IPS-18a (cell line): ENCODE measurements at regions not wholly inside any gene's neighbourhood (a gene's known extent, or its start where the extent isn't known, plus 50 kb on each side); places are given as distances from the start of the nearest gene placed in this dataset.

Experiments used
- H3K27ac ChIP-seq: one replicate; pipeline ENCODE4 v1.5.1; 2013; ENCODE audit warnings: low read length
- H3K27me3 ChIP-seq: one replicate; pipeline ENCODE4 v1.6.1; 2013; ENCODE audit warnings: mild to moderate bottlenecking, low read length; ENCODE audit not compliant: control insufficient read depth, insufficient read depth
- H3K36me3 ChIP-seq: one replicate; pipeline ENCODE4 v1.6.1; 2013; ENCODE audit warnings: low read depth, low read length; ENCODE audit not compliant: control insufficient read depth
- H3K4me1 ChIP-seq: one replicate; pipeline ENCODE4 v1.6.1; 2013; ENCODE audit warnings: low read depth, low read length; ENCODE audit not compliant: control insufficient read depth
- H3K4me3 ChIP-seq: one replicate; pipeline ENCODE4 v1.5.1; 2013; ENCODE audit warnings: low read length
- H3K9ac ChIP-seq: one replicate; pipeline ENCODE4 v1.6.1; 2013; ENCODE audit warnings: mild to moderate bottlenecking, low read length, moderate library complexity
- H3K9me3 ChIP-seq: one replicate; pipeline ENCODE4 v1.6.1; 2013; ENCODE audit warnings: low read depth, low read length; ENCODE audit not compliant: control insufficient read depth

GRCh38 chr2:219989744-219990143 lies 362.3 kb downstream of the SLC4A3 start:
- no peaks in the 10 kb centered on the region for H3K36me3 ChIP-seq
- no peaks in the 10 kb centered on the region for H3K27me3 ChIP-seq
- no peaks in the 10 kb centered on the region for H3K9me3 ChIP-seq
- no peak overlapping the region for H3K4me3 ChIP-seq
- H3K9ac ChIP-seq: no peak overlapping the region
- no peak overlapping the region for H3K27ac ChIP-seq
- H3K4me1 ChIP-seq: no peaks in the 10 kb centered on the region

DNA sequence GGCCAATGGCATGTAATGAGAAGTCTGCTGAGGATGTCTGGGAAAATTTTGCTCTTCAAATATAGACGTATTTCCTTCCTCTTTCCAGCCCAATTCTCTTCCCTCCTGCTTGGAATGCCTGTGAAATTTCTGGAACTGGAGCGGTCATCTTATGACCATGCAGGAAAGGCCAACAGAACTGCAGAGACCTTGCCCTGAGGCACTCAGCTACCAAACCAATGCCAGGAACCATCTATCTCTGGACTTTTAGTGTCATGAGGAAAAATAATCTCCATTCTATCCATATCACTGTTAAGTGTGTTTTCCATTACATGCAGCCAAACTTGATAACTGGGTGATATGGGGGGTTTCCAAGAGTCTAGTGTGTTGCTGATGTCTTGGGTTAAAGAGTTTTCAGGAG lies 363.7 kb downstream of the SLC4A3 start:
- Histone ChIP-seq H3K4me3 (no peak overlapping the region), H3K9ac (no peak overlapping the region), H3K36me3 (no peaks in the 10 kb centered on the region)

GRCh38 chr2:219995399-219995798 lies 368.0 kb downstream of the SLC4A3 start:
- Histone ChIP-seq H3K4me1 (peaks cover 5% of the 10 kb centered on the region), H3K27me3 (no peaks in the 10 kb centered on the region), H3K27ac (no peak overlapping the region), H3K9me3 (no peaks in the 10 kb centered on the region), H3K4me3 (no peak overlapping the region), H3K9ac (no peak overlapping the region), H3K36me3 (no peaks in the 10 kb centered on the region)

More for the DNA sequence above, 363.7 kb downstream of the SLC4A3 start:
- no peaks in the 10 kb centered on the region for H3K27me3 ChIP-seq
- no peak overlapping the region for H3K27ac ChIP-seq
- H3K4me1 ChIP-seq: no peaks in the 10 kb centered on the region
- no peaks in the 10 kb centered on the region for H3K9me3 ChIP-seq

DNA sequence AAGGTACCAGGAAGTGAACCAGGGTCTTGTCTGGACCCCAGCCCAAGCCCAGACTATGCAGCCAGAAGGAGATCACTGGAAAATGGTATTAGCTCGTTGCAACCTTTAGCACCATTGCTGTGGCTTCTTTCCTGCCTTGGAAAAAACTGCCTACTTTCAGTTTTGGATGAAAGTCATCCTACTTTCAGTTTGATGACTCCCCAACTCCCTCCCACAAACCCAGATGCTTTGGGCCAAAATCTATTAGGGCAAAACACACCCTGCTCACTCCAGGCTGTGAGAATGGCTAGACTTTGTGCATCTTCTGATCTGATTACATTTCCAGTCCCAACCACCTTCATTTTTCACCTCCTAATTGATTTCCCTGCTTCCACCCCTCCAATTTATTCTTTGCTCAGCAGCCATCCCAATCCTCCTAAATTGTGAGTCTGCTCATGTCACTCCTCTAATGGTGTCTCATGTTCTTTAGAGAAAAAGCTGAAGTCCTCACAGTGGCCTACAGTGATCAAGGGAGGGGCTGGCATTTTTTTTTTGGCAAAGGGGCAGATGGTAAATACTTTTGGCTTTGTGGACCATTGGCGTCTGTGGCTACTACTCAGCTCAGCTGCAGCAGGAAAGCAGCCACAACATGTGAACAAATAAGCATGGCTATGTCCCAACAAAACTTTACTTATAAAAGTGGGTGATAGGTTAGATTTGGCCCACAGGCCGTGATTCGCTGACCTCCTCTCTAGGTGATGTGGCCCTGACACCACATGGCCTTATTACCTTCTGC lies 368.7 kb downstream of the SLC4A3 start:
- Histone ChIP-seq H3K36me3 (no peaks in the 10 kb centered on the region), H3K9me3 (no peaks in the 10 kb centered on the region), H3K4me1 (peaks cover 5% of the 10 kb centered on the region), H3K4me3 (no peak overlapping the region), H3K27me3 (no peaks in the 10 kb centered on the region), H3K27ac (no peak overlapping the region), H3K9ac (no peak overlapping the region)

- H3K9me3 ChIP-seq: no peaks in the 10 kb centered on the region
- peaks cover 5% of the 10 kb centered on the region for H3K4me1 ChIP-seq
- no peaks in the 10 kb centered on the region for H3K36me3 ChIP-seq
- H3K9ac ChIP-seq: no peak overlapping the region
- H3K4me3 ChIP-seq: no peak overlapping the region
- no peaks in the 10 kb centered on the region for H3K27me3 ChIP-seq
- H3K27ac ChIP-seq: no peak overlapping the region
These were observed 370.0 kb downstream of the SLC4A3 start for GRCh38 chr2:219997341-219997851.

DNA sequence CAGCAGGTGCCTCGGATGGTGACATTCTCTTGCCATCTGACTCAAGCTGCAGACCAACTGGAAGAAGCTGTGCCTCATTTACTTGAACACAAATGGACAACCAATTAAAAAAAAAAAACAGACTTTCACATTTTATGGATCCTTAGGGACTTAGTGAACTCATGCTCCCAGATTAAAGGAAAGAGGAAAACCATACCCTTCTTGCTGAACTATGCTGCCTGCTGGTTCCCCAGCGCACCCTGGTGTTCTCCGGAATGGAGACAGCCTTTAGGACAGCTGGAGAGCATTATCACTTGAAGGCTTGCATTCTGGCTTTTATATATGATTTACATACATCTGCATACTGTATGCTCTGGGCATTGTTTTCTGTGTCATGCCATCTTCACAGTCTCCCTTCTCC lies 370.7 kb downstream of the SLC4A3 start:
- H3K27me3 ChIP-seq: no peaks in the 10 kb centered on the region
- no peak overlapping the region for H3K27ac ChIP-seq
- peaks cover 5% of the 10 kb centered on the region for H3K4me1 ChIP-seq
- no peak overlapping the region for H3K4me3 ChIP-seq
- no peaks in the 10 kb centered on the region for H3K36me3 ChIP-seq
- H3K9ac ChIP-seq: no peak overlapping the region
- H3K9me3 ChIP-seq: no peaks in the 10 kb centered on the region

DNA sequence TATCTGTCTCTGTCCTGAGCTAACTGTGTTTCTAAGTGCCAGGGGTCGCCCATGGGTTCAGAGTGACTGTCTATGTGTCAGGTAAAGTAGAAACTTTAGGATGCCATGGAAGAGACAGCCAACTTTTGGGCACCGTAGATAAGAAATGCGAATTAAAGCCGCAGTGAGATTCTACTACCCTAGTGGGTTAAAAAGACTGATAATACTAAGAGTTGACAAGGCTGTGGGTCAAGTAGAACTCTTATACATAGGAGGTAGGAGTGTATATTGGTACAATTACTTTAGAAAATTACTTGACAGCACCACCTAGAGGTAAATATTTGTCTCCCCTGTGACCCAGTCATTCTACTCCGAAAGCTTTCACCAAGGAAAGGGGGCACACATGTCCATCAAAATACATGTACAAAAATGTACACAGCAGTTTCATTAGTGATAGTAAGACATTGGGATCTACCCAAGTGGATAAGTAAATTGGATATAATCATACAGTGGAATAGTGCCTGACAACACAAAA lies 371.3 kb downstream of the SLC4A3 start:
- no peaks in the 10 kb centered on the region for H3K27me3 ChIP-seq
- no peaks in the 10 kb centered on the region for H3K36me3 ChIP-seq
- H3K27ac ChIP-seq: no peak overlapping the region
- H3K4me3 ChIP-seq: no peak overlapping the region
- H3K9ac ChIP-seq: no peak overlapping the region
- peaks cover 5% of the 10 kb centered on the region for H3K4me1 ChIP-seq
- H3K9me3 ChIP-seq: no peaks in the 10 kb centered on the region

- H3K27ac ChIP-seq: no peak overlapping the region
- no peak overlapping the region for H3K4me3 ChIP-seq
- no peaks in the 10 kb centered on the region for H3K36me3 ChIP-seq
- H3K9me3 ChIP-seq: no peaks in the 10 kb centered on the region
- H3K27me3 ChIP-seq: no peaks in the 10 kb centered on the region
- peaks cover 5% of the 10 kb centered on the region for H3K4me1 ChIP-seq
- no peak overlapping the region for H3K9ac ChIP-seq
These were observed 372.6 kb downstream of the SLC4A3 start for GRCh38 chr2:220000080-220000479.

DNA sequence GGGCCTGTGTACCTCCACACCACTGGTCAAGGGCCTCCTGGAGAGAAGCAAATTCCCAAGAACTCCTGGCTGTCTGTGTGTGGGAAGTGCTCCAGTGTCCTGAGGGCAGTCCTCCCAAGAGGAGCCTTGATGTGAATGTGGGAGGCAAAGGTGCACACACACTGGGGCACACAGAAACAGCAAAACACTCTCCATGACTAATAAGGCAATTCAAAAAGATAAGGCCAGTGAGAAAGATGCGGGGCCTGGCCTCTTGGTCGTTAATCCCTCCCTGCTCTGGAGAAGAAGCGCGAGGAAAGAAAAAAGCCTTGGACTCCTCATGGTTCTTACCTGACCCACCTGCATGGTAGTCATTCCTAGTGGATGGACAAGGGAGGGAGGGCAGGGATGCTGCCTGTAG lies 373.2 kb downstream of the SLC4A3 start:
- Histone ChIP-seq H3K4me1 (peaks cover 5% of the 10 kb centered on the region), H3K27ac (no peak overlapping the region), H3K4me3 (no peak overlapping the region), H3K27me3 (no peaks in the 10 kb centered on the region), H3K36me3 (no peaks in the 10 kb centered on the region), H3K9ac (no peak overlapping the region), H3K9me3 (no peaks in the 10 kb centered on the region)

GRCh38 chr2:220001751-220002150 lies 374.3 kb downstream of the SLC4A3 start:
- H3K36me3 ChIP-seq: no peaks in the 10 kb centered on the region
- no peak overlapping the region for H3K4me3 ChIP-seq
- no peaks in the 10 kb centered on the region for H3K9me3 ChIP-seq
- H3K27ac ChIP-seq: no peak overlapping the region
- H3K9ac ChIP-seq: no peak overlapping the region
- H3K4me1 ChIP-seq: peaks cover 5% of the 10 kb centered on the region
- H3K27me3 ChIP-seq: no peaks in the 10 kb centered on the region

DNA sequence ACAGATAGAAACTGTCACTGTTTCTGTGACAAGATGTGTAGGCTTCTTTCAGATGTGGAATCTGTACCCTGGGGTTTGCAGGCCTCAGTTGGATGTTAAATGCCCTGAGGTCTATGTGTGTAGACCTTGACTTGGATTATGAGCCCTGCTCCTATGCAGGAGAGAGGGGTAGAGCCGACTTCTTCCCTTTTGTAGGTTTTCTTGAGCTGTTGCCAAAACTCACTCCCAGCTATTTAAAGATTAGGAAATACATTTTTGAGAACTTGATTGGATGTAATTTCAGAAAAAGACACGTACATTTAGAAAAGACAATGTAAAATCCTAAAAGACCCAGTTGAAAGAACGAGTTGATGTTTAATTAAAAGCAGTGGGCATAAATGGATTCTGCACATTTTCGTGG lies 374.8 kb downstream of the SLC4A3 start:
- Histone ChIP-seq H3K27ac (no peak overlapping the region), H3K9me3 (no peaks in the 10 kb centered on the region), H3K4me3 (no peak overlapping the region), H3K4me1 (peaks cover 5% of the 10 kb centered on the region), H3K27me3 (no peaks in the 10 kb centered on the region), H3K36me3 (no peaks in the 10 kb centered on the region), H3K9ac (no peak overlapping the region)

DNA sequence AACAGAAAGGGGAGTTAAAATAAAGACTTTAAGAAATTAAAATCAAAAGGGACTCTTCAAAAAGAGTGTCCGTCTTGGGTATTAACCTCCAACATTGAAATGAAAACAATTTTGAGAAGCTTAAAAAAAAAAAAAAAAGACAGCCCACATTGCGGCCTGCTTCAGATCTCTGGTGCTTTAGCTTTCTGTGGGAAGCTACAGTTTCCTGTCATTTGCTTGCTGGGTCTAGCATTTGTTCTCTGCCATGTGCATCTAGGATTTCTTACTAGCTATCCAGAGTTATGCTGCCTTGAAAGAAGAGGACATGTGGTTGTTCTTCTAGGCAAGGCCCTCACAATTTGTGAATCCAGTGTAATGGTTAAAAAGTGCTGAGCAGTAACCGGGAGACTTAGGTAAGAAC lies 375.3 kb downstream of the SLC4A3 start:
- Histone ChIP-seq H3K27ac (no peak overlapping the region), H3K4me3 (no peak overlapping the region), H3K9ac (no peak overlapping the region)

More for the DNA sequence above, 375.3 kb downstream of the SLC4A3 start:
- Histone ChIP-seq H3K9me3 (no peaks in the 10 kb centered on the region), H3K27me3 (no peaks in the 10 kb centered on the region), H3K4me1 (peaks cover 1% of the 10 kb centered on the region), H3K36me3 (no peaks in the 10 kb centered on the region)
